IMR-90 (cell line): ENCODE measurements at regions not wholly inside any gene's neighbourhood (a gene's known extent, or its start where the extent isn't known, plus 50 kb on each side); places are given as distances from the start of the nearest gene placed in this dataset.
"Not testable (repeated sequence)": the region's sequence is repeated elsewhere in the genome, so short reads cannot be mapped to it uniquely, and the experiment has no call there.

ENCODE experiments used
- BHLHE40 ChIP-seq: fragments of 150-350 bp; IDR thresholded peaks from 2 replicates; pipeline ENCODE4 v1.6.1; 2016; ENCODE audit warnings: mild to moderate bottlenecking, low read depth, low read length
- CHD1 ChIP-seq: IDR thresholded peaks from 2 replicates; pipeline ENCODE4 v1.6.1; 2012; ENCODE audit warnings: low read depth, low read length, improper control_type of control experiment
- MAFK ChIP-seq: IDR thresholded peaks from 2 replicates; pipeline ENCODE4 v1.6.1; 2012; ENCODE audit warnings: low read depth, low read length, improper control_type of control experiment
- MAZ ChIP-seq: IDR thresholded peaks from 2 replicates; pipeline ENCODE4 v1.6.1; 2012; ENCODE audit warnings: low read depth, mild to moderate bottlenecking, low read length, improper control_type of control experiment, moderate library complexity, borderline replicate concordance
- POLR2A ChIP-seq: IDR thresholded peaks from 2 replicates; pipeline ENCODE4 v1.6.1; 2012; ENCODE audit warnings: mild to moderate bottlenecking, low read depth, low read length
- RAD21 ChIP-seq: IDR thresholded peaks from 2 replicates; pipeline ENCODE4 v1.6.1; 2012; ENCODE audit warnings: low read length, improper control_type of control experiment
- RFX5 ChIP-seq: IDR thresholded peaks from 2 replicates; pipeline ENCODE4 v1.8.0; 2012; ENCODE audit warnings: low read depth, mild to moderate bottlenecking, low read length, moderate library complexity
- TF ChIP-seq, protein P1 (sequence below): conservative IDR thresholded peaks from 2 replicates; pipeline ENCODE4 v1.5.1; 2012; ENCODE audit warnings: mild to moderate bottlenecking, low read depth, low read length, improper control_type of control experiment

DNA sequence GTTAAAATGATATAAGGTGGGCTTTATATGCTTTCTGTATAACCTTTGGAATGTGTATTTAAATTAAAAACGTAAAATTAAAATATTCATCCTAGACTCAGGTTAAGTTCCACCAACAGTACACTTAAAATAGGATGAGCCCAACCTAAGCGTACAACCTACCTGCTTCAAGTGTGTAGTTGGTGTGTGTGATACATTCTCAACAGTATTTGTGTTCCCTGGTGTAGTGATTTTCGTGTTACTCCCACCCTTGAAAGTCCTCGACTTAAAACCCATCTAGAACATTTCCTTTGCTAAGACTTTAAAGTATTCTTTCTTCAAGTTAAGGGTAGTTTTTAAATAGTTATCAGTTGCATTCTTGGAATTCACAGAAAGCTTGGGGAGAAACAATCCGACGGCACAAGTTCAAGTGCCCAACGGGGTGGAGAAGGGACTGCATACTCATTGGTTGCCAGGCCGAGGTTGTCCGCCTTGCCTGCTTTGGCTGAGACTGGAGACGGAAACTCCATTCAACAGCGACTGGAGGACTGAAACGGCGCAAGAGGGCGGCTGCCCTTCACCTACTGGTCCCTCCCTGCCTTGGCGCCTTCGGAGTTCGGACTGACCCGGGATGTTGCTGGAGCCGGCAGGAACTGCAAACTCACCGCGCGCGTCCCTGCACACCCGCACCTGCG is 133.7 kb downstream of the FAM72C start:
- not testable (repeated sequence) for TF ChIP-seq RAD21, MAZ, BHLHE40, MAFK, RFX5, CHD1, POLR2A
- TF ChIP-seq, protein P1, sequence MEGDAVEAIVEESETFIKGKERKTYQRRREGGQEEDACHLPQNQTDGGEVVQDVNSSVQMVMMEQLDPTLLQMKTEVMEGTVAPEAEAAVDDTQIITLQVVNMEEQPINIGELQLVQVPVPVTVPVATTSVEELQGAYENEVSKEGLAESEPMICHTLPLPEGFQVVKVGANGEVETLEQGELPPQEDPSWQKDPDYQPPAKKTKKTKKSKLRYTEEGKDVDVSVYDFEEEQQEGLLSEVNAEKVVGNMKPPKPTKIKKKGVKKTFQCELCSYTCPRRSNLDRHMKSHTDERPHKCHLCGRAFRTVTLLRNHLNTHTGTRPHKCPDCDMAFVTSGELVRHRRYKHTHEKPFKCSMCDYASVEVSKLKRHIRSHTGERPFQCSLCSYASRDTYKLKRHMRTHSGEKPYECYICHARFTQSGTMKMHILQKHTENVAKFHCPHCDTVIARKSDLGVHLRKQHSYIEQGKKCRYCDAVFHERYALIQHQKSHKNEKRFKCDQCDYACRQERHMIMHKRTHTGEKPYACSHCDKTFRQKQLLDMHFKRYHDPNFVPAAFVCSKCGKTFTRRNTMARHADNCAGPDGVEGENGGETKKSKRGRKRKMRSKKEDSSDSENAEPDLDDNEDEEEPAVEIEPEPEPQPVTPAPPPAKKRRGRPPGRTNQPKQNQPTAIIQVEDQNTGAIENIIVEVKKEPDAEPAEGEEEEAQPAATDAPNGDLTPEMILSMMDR, result not testable (repeated sequence)
